HG02981 (cell line): ENCODE measurements at regions not wholly inside any gene's neighbourhood (a gene's known extent, or its start where the extent isn't known, plus 50 kb on each side); places are given as distances from the start of the nearest gene placed in this dataset.

ENCODE experiments used
- ATAC-seq: cut with Tn5 transposase; IDR thresholded peaks from one replicate; pipeline ENCODE4 v1.9.1; 2021; ENCODE audit warnings: mild to moderate bottlenecking, moderate library complexity; ENCODE audit not compliant: unreplicated experiment

DNA sequence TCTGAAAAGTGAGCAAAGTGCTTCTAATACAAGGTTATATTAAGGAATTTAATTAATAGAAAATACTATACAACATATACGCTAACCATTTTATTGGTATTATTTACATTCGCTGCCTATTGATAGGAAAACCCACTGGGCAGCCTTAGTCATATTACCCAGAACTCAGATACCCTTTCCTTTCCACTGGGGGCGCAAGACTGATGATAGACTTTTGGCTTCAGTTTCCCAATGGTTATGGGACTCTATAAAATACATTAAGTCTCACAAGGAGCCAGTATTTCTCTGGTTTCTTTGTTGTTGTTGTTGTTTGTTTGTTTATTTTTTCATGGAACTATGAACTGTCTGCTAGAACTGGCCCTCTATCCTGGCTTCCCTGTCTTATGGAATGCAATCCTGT, 471.1 kb upstream of the KIRREL3 start:
- ATAC-seq = no peak

DNA sequence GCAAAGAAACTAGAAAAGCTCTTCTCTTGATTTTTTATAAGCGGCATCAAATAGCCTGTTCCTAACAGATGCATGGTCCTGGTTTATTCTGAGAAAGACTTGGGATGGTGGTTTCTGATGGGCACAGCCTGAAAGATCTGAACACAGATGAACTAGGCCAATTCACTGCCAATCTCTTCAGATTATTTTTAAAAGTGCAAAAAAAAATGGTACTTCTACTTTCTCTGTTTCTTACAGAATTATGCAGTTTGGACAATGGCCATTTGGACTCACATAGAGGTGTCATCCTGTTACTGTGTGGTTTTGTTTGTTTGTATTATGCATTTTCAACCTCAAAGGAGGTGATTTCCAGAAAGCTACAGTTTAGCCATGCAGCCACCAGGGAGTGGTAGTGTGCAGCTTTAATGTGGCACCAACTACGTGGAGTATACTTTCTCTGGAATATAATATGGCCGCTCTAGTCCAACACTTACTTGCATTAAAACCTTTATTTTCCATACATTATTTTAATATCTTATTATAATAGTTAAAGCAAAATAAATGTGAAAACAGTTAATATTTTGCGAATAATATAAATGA, 469.8 kb upstream of the KIRREL3 start:
- ATAC-seq = peak; percentile 91

GRCh38 chr11:127464325-127464724, 463.8 kb upstream of the KIRREL3 start:
- no peak for ATAC-seq

GRCh38 chr11:127462065-127462344, 461.4 kb upstream of the KIRREL3 start:
- no peak for ATAC-seq

- no peak for ATAC-seq
Measured at GRCh38 chr11:127461241-127462064, 460.9 kb upstream of the KIRREL3 start.

- no peak for ATAC-seq
Measured at GRCh38 chr11:127458561-127458960, 458.0 kb upstream of the KIRREL3 start.

- no peak for ATAC-seq
Measured at GRCh38 chr11:127454856-127455255, 454.3 kb upstream of the KIRREL3 start.

DNA sequence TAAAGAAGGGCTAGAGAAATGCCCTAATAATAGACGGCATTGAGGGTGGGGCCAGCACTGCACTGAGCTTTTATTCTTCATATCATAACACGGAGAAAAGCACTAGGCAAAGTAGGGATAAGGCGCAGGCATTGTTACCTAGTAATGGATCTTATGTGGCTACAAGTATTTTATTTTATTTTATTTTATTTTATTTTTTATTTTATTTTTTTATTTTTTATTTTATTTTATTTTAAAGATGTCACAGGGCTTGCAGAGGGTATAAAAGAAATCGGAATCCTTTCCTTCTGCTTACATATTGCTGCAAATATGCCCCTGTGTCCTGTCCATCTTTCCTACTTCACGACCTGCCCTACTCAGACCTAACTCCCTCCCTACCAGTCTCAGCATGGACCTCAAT, 452.0 kb upstream of the KIRREL3 start:
- no peak for ATAC-seq

GRCh38 chr11:127451861-127452260, 451.3 kb upstream of the KIRREL3 start:
- ATAC-seq = no peak

DNA sequence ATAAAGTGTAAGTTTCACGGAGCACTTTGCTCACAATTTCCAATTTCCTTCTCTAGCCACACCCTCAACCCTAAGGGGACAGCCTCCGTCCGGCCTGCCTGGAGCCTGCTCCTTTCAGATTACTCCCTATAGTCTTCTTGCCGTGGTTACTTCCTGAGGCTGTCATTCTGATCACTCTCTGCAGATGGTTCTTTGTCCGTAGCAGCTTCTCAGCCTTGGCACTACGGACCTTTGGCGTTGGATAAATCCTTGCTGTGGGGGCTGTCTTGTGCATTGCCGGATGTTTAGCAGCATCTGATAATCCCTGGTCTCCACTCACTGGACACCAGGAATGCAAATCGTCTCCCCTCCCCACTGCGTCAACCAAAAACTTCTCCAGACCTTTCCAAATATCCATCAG, 447.5 kb upstream of the KIRREL3 start:
- no peak for ATAC-seq

DNA sequence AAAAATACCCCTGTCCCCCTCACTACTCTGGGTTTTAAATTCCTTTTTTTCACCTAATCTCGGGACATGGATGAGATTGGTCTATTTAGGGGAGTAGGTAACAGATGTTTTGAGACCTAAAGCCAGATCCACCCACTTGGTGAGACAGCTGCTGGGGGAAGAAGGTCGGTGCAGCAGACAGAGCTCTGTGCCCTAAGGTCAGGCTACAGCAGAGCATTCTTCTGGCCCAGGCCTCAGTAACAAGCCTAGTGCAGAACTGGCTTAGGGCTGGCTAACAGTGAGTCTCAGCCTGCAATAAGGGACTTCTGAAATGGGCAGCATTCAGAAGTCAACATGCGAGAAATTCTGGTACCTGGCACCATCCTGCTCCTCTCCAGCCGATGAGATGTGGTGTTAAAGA, 444.9 kb upstream of the KIRREL3 start:
- no peak for ATAC-seq

DNA sequence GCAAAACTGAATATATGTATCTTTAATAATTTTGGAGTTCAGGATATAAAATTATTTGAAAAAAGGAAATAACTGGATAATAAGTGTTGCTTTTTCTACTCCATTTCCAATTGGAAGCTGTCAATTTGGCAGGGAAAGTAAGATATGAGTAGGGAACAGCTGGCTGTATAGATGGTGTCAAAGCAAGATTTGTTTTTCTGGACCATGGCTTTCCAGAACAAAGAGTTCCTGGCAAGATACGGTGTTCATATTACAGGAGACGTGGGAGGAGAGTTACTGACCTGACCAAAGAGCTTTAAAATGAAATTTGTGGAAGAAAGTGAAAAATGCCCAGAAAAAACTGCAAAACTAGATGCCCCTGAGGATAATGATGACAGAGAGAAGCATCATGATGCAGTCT, 442.7 kb upstream of the KIRREL3 start:
- no peak for ATAC-seq

DNA sequence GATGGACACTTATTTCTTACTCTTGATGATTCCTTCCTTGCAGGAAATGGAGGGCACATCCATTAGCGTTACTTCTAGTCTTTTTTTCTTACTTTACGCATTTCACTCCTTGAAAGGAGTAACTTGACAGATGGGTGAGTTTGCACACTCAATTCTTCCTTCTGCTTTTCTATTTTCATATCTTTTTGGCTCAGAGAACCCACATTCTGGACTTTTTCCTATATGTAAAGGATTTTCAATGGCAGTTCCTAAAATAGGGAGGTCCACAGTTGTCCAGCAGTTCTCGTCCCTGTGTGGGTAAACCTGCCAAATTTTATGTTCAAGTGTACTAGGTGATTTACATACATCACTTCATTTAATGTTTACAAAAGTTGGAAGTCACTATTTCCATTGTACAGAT, 440.0 kb upstream of the KIRREL3 start:
- ATAC-seq = no peak

- ATAC-seq = no peak
Measured at GRCh38 chr11:127425281-127425680, 424.7 kb upstream of the KIRREL3 start.

DNA sequence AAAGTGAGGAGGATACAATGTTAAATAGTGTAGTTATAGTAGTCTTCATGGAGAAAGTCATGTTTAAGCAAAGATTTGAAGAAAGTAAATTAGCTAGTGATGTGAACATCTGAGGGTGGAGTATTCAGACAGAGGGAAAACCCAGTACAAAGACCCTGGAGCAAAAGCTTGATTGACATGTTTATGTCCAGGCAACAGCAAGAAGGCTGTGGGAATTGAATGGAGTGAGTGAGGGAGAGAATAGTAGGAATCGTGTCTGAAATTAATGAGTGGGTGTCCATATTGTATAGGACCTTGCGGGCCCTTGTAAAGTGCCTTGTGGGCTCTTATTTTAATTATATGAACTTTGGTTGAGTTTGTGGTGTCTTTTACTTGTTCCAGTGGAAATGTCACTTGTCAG, 424.1 kb upstream of the KIRREL3 start:
- no peak for ATAC-seq

DNA sequence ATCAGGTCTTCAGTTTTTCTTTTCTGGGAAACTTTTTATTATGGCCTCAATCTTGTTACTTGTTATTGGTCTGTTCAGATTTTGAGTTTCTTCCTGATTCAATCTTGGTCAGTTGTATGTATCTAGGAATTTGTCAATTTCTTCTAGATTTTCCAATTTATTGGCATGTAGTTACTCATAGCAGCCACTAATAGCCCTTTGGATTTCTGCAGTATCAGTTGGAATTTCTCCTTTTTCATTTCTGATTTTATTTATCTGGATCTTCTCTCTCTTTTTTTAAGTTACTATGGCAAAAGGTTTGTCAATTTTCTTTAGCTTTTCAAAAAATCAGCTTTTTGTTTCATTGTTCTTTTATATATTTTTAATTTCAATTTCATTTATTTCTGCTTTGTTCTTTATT, 419.6 kb upstream of the KIRREL3 start:
- no peak for ATAC-seq

GRCh38 chr11:127412722-127413380, 412.3 kb upstream of the KIRREL3 start:
- no peak for ATAC-seq

DNA sequence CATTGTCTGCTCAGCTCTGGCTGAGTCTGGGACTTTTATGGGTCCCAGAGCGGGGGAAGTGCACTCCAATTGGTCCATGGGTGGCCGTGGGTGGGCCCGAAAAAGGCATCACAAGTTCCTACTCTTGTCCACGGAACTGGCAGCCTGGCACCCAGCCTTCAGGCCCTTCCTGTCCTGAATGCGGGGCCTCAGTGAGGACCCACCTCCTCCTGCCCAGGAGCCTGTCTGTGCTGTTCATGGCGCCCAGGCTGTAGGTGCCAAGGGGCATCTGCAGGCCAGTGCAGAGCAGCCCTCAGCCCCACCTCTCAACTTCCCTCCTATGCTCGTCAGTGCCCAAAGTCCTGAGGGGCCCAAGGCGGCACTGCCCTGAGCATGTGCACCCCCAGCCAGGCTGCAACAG, 411.7 kb upstream of the KIRREL3 start:
- no peak for ATAC-seq

- ATAC-seq = no peak
Measured at GRCh38 chr11:127411283-127411682, 410.7 kb upstream of the KIRREL3 start.

GRCh38 chr11:127395034-127395433, 394.5 kb upstream of the KIRREL3 start:
- ATAC-seq = no peak

- no peak for ATAC-seq
Measured at GRCh38 chr11:127393460-127393997, 393.0 kb upstream of the KIRREL3 start.

DNA sequence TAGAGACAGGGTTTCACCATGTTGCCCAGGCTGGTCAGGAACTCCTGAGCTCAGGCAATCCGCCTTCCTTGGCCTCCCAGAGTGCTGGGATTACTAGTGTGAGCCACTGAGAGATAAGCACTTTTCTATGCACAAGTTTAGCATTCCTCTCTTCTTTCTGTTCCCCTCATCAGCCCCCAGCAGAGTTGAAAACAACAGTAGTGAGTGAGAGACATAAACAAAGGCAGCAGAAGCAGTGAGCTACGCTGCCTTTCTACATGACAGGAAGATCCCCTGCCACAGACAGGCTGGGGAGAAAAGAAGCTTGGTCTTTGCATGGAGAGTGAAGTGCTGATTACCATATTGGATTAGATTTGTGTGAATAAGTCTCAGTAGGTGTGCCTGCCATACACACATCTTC, 392.0 kb upstream of the KIRREL3 start:
- ATAC-seq = no peak
